Loucy (cell line): ENCODE measurements at regions not wholly inside any gene's neighbourhood (a gene's known extent, or its start where the extent isn't known, plus 50 kb on each side); places are given as distances from the start of the nearest gene placed in this dataset.

Experiments used
- EZH2phosphoT487 ChIP-seq: fragments of 200-600 bp; IDR thresholded peaks from 2 replicates; pipeline ENCODE4 v1.6.1; 2018; ENCODE audit warnings: antibody characterized with exemption, mild to moderate bottlenecking, moderate library complexity, borderline replicate concordance
- TF ChIP-seq, protein P1 (sequence below): fragments of 200-600 bp; sonication (generic); conservative IDR thresholded peaks from 2 replicates; pipeline ENCODE4 v1.5.1; 2014; ENCODE audit warnings: mild to moderate bottlenecking, antibody characterized with exemption, low read length

DNA sequence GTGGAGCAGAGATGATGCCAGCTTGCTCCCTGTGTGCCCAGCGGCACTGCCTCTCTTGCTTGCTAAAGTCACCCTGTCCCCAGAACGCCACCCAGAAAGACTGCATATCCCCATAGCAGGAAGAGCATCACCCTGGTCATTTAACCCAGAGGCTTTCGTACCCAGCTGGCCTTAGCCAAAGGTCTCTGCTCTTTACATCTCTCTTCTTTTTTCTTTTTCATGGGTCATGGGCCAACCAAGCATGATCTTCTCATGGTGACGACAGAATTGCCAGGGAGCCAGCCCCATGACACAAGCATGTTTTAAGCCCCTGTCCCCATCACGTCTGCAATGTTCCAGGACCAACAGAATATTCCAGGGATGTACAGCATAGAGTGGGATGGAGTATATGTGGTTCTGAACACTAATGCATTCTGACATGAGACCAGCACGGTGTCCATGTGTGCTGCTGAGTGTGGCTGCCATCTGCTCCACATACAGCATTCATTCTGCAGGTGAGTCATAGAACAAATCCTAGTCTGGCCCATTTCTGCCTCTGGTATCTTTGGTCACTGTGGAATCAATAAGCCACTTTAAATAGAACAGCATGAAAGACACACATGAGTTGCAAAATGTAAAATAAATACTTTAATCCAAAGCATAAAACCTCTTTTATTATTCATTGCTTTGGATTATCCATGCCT, 203.0 kb downstream of the MED10 start:
- TF ChIP-seq, protein P1, sequence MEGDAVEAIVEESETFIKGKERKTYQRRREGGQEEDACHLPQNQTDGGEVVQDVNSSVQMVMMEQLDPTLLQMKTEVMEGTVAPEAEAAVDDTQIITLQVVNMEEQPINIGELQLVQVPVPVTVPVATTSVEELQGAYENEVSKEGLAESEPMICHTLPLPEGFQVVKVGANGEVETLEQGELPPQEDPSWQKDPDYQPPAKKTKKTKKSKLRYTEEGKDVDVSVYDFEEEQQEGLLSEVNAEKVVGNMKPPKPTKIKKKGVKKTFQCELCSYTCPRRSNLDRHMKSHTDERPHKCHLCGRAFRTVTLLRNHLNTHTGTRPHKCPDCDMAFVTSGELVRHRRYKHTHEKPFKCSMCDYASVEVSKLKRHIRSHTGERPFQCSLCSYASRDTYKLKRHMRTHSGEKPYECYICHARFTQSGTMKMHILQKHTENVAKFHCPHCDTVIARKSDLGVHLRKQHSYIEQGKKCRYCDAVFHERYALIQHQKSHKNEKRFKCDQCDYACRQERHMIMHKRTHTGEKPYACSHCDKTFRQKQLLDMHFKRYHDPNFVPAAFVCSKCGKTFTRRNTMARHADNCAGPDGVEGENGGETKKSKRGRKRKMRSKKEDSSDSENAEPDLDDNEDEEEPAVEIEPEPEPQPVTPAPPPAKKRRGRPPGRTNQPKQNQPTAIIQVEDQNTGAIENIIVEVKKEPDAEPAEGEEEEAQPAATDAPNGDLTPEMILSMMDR: no peak
- no peak for TF ChIP-seq EZH2phosphoT487
